NOMO-1 treated with DMSO at 0.1 percent for 48 hours (cell line): ENCODE measurements at regions not wholly inside any gene's neighbourhood (a gene's known extent, or its start where the extent isn't known, plus 50 kb on each side); places are given as distances from the start of the nearest gene placed in this dataset.
A peak's percentile ranks its signal among the peaks of the same experiment; 100 is the strongest.

Experiments used
- DNase-seq: peaks from one replicate; lab custom pipeline; 2025; ENCODE audit not compliant: unreplicated experiment; lab: John Stamatoyannopoulos, UW

- DNase-seq: no peak
These were observed 323.6 kb upstream of the TNP1 start for GRCh38 chr2:217183471-217183870.

GRCh38 chr2:217182926-217183325 is 323.1 kb upstream of the TNP1 start:
- no peak for DNase-seq

GRCh38 chr2:217181512-217181911 is 321.6 kb upstream of the TNP1 start:
- DNase-seq: no peak

GRCh38 chr2:217179854-217180253 is 320.0 kb upstream of the TNP1 start:
- DNase-seq: no peak

GRCh38 chr2:217178341-217178740 is 318.5 kb upstream of the TNP1 start:
- DNase-seq: no peak

DNA sequence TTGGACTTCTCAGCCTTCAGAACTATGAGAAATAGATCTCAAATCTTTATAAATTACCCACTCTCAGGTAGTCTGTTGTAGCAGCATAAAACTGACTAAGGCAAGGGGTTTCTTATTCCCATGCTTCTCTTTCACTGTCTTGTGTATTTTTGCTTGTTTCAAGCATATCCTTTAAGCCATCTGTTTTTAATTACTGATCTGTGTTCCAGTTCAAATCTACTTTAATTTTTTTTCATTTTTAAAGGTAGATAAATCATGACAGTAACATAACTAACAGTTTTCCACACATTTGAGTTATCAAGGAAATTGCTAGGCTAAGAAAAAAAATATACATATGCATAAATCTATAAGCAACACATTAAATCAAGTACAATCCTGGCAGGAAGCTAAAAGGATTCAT is 317.9 kb upstream of the TNP1 start:
- DNase-seq: no peak

DNA sequence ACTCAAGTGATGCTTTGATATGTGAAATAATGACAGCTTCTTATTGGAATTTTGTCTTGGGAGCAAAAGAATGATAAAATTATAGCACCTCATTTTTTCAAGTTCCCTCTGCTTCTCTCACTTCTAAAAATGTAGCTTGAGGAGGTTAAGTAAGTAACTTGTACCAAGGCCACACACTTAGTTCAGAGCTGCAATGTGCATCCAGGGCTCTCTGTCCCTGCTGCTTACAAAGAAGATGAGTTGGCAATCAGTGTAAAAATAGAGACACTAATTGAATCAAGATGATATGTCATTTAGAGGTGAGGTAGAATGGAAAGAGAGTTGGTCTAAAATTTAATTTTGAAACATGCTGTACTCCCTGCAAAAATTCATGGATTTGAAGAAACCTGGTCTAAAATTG is 312.0 kb upstream of the TNP1 start:
- no peak for DNase-seq

GRCh38 chr2:217168496-217168895 is 308.6 kb upstream of the TNP1 start:
- DNase-seq: no peak

- no peak for DNase-seq
These were observed 307.7 kb upstream of the TNP1 start for GRCh38 chr2:217167531-217167930.

DNA sequence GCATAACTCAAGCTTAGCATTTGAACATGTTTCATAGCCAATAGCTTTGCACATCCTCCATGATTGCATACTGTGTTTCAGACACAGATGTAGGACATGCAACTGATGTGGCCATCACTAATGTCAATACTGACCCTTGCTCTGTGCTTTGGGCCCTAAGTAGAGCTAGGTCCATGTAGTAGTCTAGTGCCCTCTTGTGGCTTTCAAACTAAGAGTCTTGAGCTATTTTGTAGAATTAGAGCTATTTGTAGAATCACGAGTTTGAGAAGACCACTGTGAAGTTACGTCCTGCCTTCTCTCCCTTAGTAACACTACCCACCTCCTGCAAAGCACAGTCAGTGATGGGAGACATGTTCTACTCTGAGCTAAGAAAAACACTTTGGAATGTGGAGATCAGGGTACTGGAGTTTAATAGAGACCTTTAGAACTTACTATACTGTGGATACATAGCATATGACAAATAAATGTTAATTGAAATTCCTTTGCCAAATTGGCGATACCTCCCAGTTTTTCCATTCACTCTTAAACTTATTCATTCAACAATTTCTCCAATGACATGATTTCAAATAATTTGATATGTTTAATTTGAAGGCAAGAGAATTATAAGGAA is 306.5 kb upstream of the TNP1 start:
- DNase-seq: peak; percentile 37

GRCh38 chr2:217165547-217165946 is 305.7 kb upstream of the TNP1 start:
- no peak for DNase-seq

GRCh38 chr2:217163987-217164386 is 304.1 kb upstream of the TNP1 start:
- no peak for DNase-seq

- DNase-seq: peak; percentile 55
These were observed 302.7 kb upstream of the TNP1 start for GRCh38 chr2:217162533-217162932.

DNA sequence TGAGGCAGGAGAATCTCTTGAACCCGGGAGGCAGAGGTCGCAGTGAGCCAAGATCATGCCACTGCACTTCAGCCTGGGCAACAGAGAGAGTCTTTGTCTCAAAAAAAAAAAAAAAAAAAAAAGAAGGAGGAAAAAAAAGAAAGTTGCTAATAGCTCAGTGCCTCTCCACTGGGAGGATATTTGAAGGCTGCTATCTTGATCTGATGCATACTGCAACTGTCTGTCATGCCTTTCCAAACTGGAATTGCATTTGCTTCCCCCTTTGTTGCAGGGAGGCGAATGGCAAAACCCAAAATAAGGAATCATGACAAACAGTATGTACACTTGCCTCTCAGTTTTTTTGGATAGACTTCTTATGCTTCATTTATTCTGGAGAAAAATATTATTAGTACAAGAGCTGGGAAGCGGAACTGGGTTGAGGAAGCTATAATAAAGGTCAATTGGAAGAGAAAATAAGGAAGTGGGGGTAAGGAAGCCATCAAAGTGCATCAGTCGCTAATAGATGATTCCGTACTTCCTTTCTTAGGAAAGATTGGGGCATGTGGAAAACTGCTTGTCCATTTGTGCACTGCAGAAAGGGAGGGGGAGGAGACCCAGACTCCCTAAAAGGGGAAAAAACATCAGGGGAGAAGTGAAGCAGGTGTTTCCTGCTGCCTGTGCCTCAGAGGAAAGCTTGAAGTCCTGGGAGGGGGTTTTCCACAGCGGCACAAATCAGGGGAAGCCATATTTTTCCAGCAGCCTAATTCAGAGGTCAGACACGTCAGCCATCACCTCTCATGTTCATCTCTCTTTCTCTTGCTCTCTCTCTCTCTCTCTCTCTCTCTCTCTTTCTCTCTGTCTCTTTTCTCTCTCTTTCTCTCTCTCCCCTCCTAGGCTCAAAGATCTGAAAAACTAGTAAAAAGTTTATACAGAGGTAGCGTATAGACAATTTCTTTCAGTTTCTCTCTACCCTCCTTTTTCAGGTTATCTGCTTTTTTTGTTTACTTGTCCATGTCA is 301.4 kb upstream of the TNP1 start:
- DNase-seq: peak; percentile 69

GRCh38 chr2:217160103-217160743 is 300.4 kb upstream of the TNP1 start:
- DNase-seq: peak; percentile 37

- DNase-seq: no peak
These were observed 299.1 kb upstream of the TNP1 start for GRCh38 chr2:217158928-217159327.

DNA sequence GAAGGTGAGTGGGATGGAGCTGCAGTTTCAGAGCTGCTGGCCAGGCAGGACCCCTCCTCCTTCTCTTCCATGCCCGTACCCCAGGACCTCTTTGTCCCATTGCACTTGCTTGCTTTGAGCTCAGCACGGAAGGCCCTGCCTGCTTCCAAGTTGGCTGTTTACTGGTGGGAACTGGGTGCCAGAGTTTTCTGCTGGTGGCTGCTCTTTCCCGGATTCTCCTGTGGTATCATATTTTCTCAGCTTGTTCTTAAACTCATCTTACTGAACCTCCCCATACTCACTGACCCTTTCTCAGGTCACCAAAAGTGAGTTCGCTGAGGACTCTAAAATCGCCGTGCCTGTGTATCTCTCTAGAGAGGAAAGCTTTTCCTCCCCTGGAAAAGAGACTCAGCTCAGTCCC is 297.7 kb upstream of the TNP1 start:
- DNase-seq: no peak

GRCh38 chr2:217156801-217157200 is 296.9 kb upstream of the TNP1 start:
- DNase-seq: no peak

DNA sequence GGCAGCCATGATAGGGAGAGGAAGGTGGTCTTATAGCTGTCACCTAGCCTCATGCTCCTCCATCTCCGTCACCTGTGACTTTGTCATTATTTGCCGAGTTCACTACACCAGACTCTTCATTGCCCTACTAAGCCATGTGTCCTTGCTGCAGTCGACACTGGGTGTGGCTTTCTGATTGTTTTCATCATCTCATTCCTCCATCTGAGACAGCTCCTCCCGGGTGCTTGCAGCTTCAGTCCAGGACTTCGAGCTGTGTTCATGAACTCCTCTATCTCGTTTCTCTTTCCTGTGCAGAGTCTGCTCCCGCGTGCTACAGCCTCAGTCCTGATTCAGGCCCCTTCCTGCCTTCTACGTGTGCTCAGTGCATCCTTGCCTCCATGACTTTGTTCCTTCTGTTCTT is 295.1 kb upstream of the TNP1 start:
- DNase-seq: no peak

- DNase-seq: no peak
These were observed 293.6 kb upstream of the TNP1 start for GRCh38 chr2:217153510-217153909.

GRCh38 chr2:217152831-217153230 is 293.0 kb upstream of the TNP1 start:
- DNase-seq: no peak
